ENCODE measurements at regions not wholly inside any gene's neighbourhood (a gene's known extent, or its start where the extent isn't known, plus 50 kb on each side); places are given as distances from the start of the nearest gene placed in this dataset.

GRCh38 chr19:56959205-56959604, 118.7 kb upstream of the PEG3 start:
- DNase-seq (ENCODE audit: low read depth) = no peak
- no peak overlapping the region for H3K4me3 ChIP-seq (replicated peaks; ENCODE audit: low read depth, low read length)
- TF ChIP-seq CTCF (IDR thresholded peaks at IDR 0.05; ENCODE audit: low read length, missing control alignments) = no peak

- no peak for TF ChIP-seq CTCF (IDR thresholded peaks at IDR 0.05; ENCODE audit: low read length, missing control alignments)
- no peak for DNase-seq (ENCODE audit: low read depth)
- no peak overlapping the region for H3K4me3 ChIP-seq (replicated peaks; ENCODE audit: low read depth, low read length)
Observed at GRCh38 chr19:56960959-56961543, 120.5 kb upstream of the PEG3 start.

GRCh38 chr19:56964410-56964920, 123.9 kb upstream of the PEG3 start:
- no peak overlapping the region for H3K4me3 ChIP-seq (replicated peaks; ENCODE audit: low read depth, low read length)
- DNase-seq (ENCODE audit: low read depth) = no peak
- TF ChIP-seq CTCF (IDR thresholded peaks at IDR 0.05; ENCODE audit: low read length, missing control alignments) = no peak

- no peak for DNase-seq (ENCODE audit: low read depth)
- H3K4me3 ChIP-seq (replicated peaks; ENCODE audit: low read depth, low read length) = no peak overlapping the region
- no peak for TF ChIP-seq CTCF (IDR thresholded peaks at IDR 0.05; ENCODE audit: low read length, missing control alignments)
Observed at GRCh38 chr19:56966225-56966696, 125.7 kb upstream of the PEG3 start.

GRCh38 chr19:56966697-56967299, 126.3 kb upstream of the PEG3 start:
- no peak overlapping the region for H3K4me3 ChIP-seq (replicated peaks; ENCODE audit: low read depth, low read length)
- no peak for DNase-seq (ENCODE audit: low read depth)
- TF ChIP-seq CTCF (IDR thresholded peaks at IDR 0.05; ENCODE audit: low read length, missing control alignments) = no peak

GRCh38 chr19:56969156-56969555, 128.6 kb upstream of the PEG3 start:
- no peak for DNase-seq (ENCODE audit: low read depth)
- TF ChIP-seq CTCF (IDR thresholded peaks at IDR 0.05; ENCODE audit: low read length, missing control alignments) = no peak
- H3K4me3 ChIP-seq (replicated peaks; ENCODE audit: low read depth, low read length) = no peak overlapping the region

GRCh38 chr19:56969759-56970178, 129.2 kb upstream of the PEG3 start:
- H3K4me3 ChIP-seq (replicated peaks; ENCODE audit: low read depth, low read length) = no peak overlapping the region
- no peak for DNase-seq (ENCODE audit: low read depth)
- no peak for TF ChIP-seq CTCF (IDR thresholded peaks at IDR 0.05; ENCODE audit: low read length, missing control alignments)

Measured in fibroblast of pulmonary artery (primary cell).